Effector memory CD8-positive, alpha-beta T cell (primary cell): ENCODE measurements at regions not wholly inside any gene's neighbourhood (a gene's known extent, or its start where the extent isn't known, plus 50 kb on each side); places are given as distances from the start of the nearest gene placed in this dataset.

Experiments
- ATAC-seq: fragments of 150-1000 bp; cut with Tn5 transposase; replicated peaks from 2 replicates; pipeline ENCODE4 v1.10.0; 2021; ENCODE audit warnings: mild to moderate bottlenecking, moderate library complexity
- DNase-seq, 3 experiments: peaks; one replicate each; pipeline ENCODE4 v3.0.0; 2021
- H3K27ac Mint-ChIP-seq, 2 donors: one replicate each; pipeline ENCODE4 v1.8.0; 2022; ENCODE audit warnings: mild to moderate bottlenecking in 2 of 2, mixed read lengths in 2 of 2, moderate library complexity in 2 of 2
- H3K27me3 Mint-ChIP-seq, 2 donors: one replicate each; pipeline ENCODE4 v1.8.0; 2022; ENCODE audit warnings: mixed read lengths in 2 of 2
- H3K36me3 Mint-ChIP-seq: one replicate; pipeline ENCODE4 v1.8.0; 2022; ENCODE audit warnings: mild to moderate bottlenecking, moderate library complexity, mixed read lengths; ENCODE audit not compliant: insufficient read depth
- H3K4me1 Mint-ChIP-seq, 2 donors: one replicate each; pipeline ENCODE4 v1.8.0; 2022; ENCODE audit warnings: low read depth in 2 of 2, mixed read lengths in 2 of 2
- H3K4me3 Mint-ChIP-seq, 2 donors: one replicate each; pipeline ENCODE4 v1.8.0; 2022; ENCODE audit warnings: mild to moderate bottlenecking in 2 of 2, mixed read lengths in 2 of 2, moderate library complexity in 2 of 2
- H3K9me3 Mint-ChIP-seq, 2 donors: one replicate each; pipeline ENCODE4 v1.8.0; 2022; ENCODE audit warnings: mixed read lengths in 2 of 2

- H3K36me3 Mint-ChIP-seq: no peaks in the 10 kb centered on the region
- H3K9me3 Mint-ChIP-seq: peaks cover 7 to 16% of the 10 kb centered on the region in 2 donors
- DNase-seq (no peak), ATAC-seq (no peak)
- H3K4me1 Mint-ChIP-seq: no peaks in the 10 kb centered on the region
- no peaks in the 10 kb centered on the region for H3K27me3 Mint-ChIP-seq
- no peak overlapping the region for H3K4me3 Mint-ChIP-seq
- no peak overlapping the region for H3K27ac Mint-ChIP-seq
Observed at GRCh38 chr20:22698259-22698842, 114.0 kb upstream of the FOXA2 start.

DNA sequence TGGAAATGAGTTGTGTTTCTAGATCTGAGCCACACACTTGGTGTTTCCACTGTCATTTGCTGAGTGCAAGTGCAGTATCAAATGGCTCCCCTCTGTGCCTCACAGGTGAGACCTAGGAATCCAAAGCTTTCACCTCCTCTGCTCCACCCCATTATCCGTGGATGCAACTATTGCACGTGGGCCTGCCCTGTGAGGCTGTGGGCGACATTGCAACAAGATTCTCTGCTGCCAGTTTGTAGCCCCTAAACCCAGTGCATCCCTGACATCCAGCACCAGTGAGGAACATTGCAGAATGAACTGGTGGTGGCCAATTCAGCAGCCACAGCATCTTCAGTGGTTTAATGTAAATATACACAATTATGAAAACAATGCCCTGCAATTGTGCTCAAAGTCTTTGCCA is 115.0 kb upstream of the FOXA2 start:
- H3K27ac Mint-ChIP-seq: no peak overlapping the region
- DNase-seq (no peak), ATAC-seq (no peak)
- H3K36me3 Mint-ChIP-seq: no peaks in the 10 kb centered on the region
- H3K27me3 Mint-ChIP-seq: no peaks in the 10 kb centered on the region
- no peaks in the 10 kb centered on the region for H3K4me1 Mint-ChIP-seq
- H3K9me3 Mint-ChIP-seq: peaks cover 7 to 17% of the 10 kb centered on the region in 2 donors
- no peak overlapping the region for H3K4me3 Mint-ChIP-seq

DNA sequence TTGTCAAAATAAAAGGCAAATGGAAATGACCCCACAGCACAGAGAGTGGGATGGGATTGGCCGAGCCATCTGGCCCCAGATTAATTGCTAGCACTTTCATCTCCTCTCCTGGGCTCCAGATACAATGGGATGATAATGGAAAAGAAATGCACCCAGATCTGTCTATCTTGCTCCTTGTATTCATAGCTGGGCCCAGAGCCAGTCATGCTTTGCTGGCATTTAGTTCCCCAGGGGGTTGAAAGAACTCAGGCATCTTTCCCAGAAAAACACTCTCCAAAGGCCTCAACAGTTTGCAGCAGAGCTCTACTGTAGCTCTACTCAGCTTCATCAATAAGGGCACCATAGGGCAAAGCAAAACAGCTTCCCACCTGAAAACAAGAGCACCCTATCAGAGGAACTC is 116.0 kb upstream of the FOXA2 start:
- Mint-ChIP-seq H3K4me3 (no peak overlapping the region), H3K36me3 (no peaks in the 10 kb centered on the region), H3K9me3 (peaks cover 7 to 17% of the 10 kb centered on the region in 2 donors), H3K27me3 (no peaks in the 10 kb centered on the region), H3K27ac (no peak overlapping the region), H3K4me1 (no peaks in the 10 kb centered on the region)
- no peak for DNase-seq
- ATAC-seq: no peak

- Mint-ChIP-seq H3K36me3 (no peaks in the 10 kb centered on the region), H3K4me3 (no peak overlapping the region), H3K9me3 (peaks cover 8 to 17% of the 10 kb centered on the region in 2 donors), H3K4me1 (no peaks in the 10 kb centered on the region), H3K27me3 (no peaks in the 10 kb centered on the region), H3K27ac (no peak overlapping the region)
- ATAC-seq (no peak), DNase-seq (no peak)
Observed at GRCh38 chr20:22701679-22702308, 117.4 kb upstream of the FOXA2 start.

DNA sequence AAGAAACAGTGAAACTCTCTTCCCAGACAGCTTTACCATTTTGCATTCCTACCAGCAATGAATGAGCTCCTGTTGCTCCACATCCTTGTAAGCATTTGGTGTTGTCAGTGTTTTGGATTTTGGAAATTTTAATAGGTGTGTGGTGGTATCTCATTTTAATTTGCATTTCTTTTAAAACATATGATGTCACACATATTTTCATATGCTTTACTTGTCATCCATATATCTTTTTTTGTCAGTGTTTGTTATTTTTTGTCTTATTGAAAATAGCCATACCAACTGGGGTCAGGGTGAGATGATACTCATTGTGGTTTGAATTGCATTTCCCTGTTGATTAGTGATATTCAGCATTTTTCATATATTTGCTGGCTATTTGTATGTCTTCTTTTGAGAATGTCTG is 119.5 kb upstream of the FOXA2 start:
- peaks cover 9 to 17% of the 10 kb centered on the region in 2 donors for H3K9me3 Mint-ChIP-seq
- no peaks in the 10 kb centered on the region for H3K4me1 Mint-ChIP-seq
- no peak overlapping the region for H3K27ac Mint-ChIP-seq

DNA sequence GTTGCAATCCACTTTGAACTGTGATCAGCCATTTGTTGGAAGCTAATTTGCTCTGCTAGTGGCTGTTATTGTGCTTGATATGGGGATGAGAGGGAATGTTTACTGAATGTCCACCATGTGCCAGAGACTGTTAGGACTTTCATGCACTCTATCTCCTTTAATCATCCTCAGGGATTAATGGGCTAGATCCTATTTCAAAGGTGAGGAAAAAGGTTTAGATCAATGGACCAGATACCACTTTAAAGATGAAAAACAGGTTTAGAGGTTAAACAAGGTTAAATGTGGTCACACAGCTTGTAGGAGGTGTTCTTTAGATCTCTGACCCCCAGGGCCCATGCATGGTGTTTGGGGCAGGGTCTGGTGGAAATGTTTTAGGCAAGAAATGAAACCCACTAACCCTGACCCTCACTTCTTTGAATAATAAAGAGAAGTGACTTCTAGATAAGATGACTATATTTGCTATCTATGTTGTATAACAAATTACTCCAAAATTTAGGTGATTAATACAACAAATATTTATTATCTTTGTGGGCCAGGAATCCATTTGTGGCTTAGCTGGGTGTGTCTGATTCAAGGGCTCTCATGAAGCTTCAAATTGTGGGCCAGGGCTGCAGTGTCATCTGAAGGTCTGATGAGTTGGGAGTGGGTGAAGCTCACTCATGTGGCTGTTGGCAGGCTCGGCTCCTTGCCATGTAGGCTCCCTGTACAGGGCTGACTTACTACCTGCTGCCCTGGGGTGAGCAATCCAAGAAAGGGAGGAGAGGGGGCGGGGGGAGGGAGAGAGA is 127.8 kb upstream of the FOXA2 start:
- DNase-seq: no peak

More for the DNA sequence above, 119.5 kb upstream of the FOXA2 start:
- H3K36me3 Mint-ChIP-seq: no peaks in the 10 kb centered on the region
- no peak overlapping the region for H3K4me3 Mint-ChIP-seq
- no peak for DNase-seq
- H3K27me3 Mint-ChIP-seq: no peaks in the 10 kb centered on the region
- no peak for ATAC-seq

DNA sequence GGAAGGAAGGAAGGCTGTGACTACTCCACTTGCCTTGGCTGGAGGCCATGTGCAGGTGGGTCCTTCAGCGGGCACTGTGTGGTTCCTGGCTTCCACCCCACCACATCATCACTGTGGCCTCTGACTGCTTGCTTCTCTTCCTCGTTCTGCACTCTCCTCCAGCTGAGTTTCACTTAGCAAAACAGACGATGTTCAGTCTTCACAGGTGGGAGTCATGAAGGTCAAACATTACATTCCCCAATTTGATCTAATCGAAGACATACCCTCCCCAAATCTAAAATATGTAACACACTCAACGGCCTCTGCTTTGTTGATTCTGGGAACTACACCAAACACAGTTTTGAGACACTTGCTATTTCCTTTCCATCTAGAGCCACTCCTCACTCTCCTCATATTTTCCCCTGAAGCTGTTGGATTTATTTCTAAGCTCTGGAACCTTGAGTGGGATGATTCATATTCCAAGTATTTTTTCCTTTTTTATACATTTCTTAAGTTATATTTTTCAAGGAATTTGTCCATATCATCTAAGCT is 132.5 kb upstream of the FOXA2 start:
- no peak overlapping the region for H3K27ac Mint-ChIP-seq
- H3K9me3 Mint-ChIP-seq: peaks cover 0 to 2% of the 10 kb centered on the region in 2 donors
- no peaks in the 10 kb centered on the region for H3K36me3 Mint-ChIP-seq
- DNase-seq (no peak), ATAC-seq (no peak)
- H3K27me3 Mint-ChIP-seq: no peaks in the 10 kb centered on the region
- H3K4me3 Mint-ChIP-seq: no peak overlapping the region
- no peaks in the 10 kb centered on the region for H3K4me1 Mint-ChIP-seq

More for the DNA sequence above, 127.8 kb upstream of the FOXA2 start:
- Mint-ChIP-seq H3K27ac (no peak overlapping the region), H3K4me1 (no peaks in the 10 kb centered on the region), H3K4me3 (no peak overlapping the region), H3K27me3 (no peaks in the 10 kb centered on the region), H3K9me3 (peaks cover 0 to 1% of the 10 kb centered on the region in 2 donors), H3K36me3 (no peaks in the 10 kb centered on the region)
- ATAC-seq: no peak

DNA sequence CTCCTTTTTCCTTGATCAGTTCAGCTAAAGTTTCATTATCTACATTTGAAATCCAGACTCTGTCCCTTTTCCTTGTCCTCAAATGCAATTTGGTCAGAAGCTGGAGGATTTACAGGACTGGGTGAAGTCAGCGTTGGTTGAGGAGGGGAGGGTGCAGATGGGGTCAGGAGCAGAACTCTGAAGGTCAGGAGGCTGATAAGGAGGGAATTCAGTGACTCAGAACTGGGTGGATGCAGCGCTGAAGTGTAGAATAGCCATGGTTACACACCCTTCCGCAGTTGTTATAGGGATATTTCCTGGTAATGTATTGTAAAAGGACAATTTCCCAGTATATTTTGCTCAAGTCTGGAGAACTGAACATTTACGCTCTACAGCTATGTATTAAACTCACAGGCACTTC is 133.1 kb upstream of the FOXA2 start:
- no peaks in the 10 kb centered on the region for H3K36me3 Mint-ChIP-seq
- H3K27me3 Mint-ChIP-seq: no peaks in the 10 kb centered on the region
- peaks cover 0 to 3% of the 10 kb centered on the region in 2 donors for H3K9me3 Mint-ChIP-seq
- H3K4me1 Mint-ChIP-seq: no peaks in the 10 kb centered on the region
- no peak overlapping the region for H3K4me3 Mint-ChIP-seq
- no peak for DNase-seq
- no peak overlapping the region for H3K27ac Mint-ChIP-seq
- no peak for ATAC-seq

- H3K4me3 Mint-ChIP-seq: no peak overlapping the region
- H3K4me1 Mint-ChIP-seq: no peaks in the 10 kb centered on the region
- no peak overlapping the region for H3K27ac Mint-ChIP-seq
- no peak for ATAC-seq
- H3K9me3 Mint-ChIP-seq: peaks cover 0 to 3% of the 10 kb centered on the region in 2 donors
- no peak for DNase-seq
- no peaks in the 10 kb centered on the region for H3K36me3 Mint-ChIP-seq
- no peaks in the 10 kb centered on the region for H3K27me3 Mint-ChIP-seq
Observed at GRCh38 chr20:22719167-22719591, 134.8 kb upstream of the FOXA2 start.

DNA sequence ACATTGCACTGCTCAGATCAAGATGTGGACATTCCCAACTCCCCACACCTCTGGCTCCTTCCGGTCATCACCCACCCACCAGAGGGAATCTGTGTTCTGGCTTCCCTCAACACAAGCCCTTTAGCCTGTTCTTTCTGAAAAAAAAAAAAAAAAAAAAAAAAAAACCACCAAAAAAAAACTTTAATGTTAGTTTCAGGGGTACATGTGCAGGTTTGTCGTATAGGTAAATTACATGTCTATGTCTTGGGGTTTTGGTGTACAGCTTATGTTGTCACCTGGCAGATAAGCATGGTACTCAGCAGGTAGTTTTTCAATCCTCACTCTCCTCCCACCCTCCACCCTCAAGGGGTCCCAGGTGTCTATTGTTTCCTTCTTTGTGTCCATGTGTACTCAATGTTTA is 135.8 kb upstream of the FOXA2 start:
- Mint-ChIP-seq H3K27me3 (no peaks in the 10 kb centered on the region), H3K4me1 (no peaks in the 10 kb centered on the region), H3K27ac (no peak overlapping the region), H3K36me3 (no peaks in the 10 kb centered on the region), H3K4me3 (no peak overlapping the region), H3K9me3 (peaks cover 0 to 2% of the 10 kb centered on the region in 2 donors)
- ATAC-seq (no peak), DNase-seq (no peak)

GRCh38 chr20:22722811-22723210 is 138.4 kb upstream of the FOXA2 start:
- Mint-ChIP-seq H3K4me1 (no peaks in the 10 kb centered on the region), H3K36me3 (no peaks in the 10 kb centered on the region), H3K4me3 (no peak overlapping the region), H3K9me3 (peaks cover 0 to 3% of the 10 kb centered on the region in 2 donors), H3K27ac (no peak overlapping the region), H3K27me3 (no peaks in the 10 kb centered on the region)
- DNase-seq (no peak), ATAC-seq (no peak)

- H3K4me3 Mint-ChIP-seq: no peak overlapping the region
- H3K27ac Mint-ChIP-seq: no peak overlapping the region
- no peaks in the 10 kb centered on the region for H3K27me3 Mint-ChIP-seq
- peaks cover 0 to 3% of the 10 kb centered on the region in 2 donors for H3K9me3 Mint-ChIP-seq
- H3K36me3 Mint-ChIP-seq: no peaks in the 10 kb centered on the region
- ATAC-seq (no peak), DNase-seq (no peak)
- H3K4me1 Mint-ChIP-seq: no peaks in the 10 kb centered on the region
Observed at GRCh38 chr20:22723659-22724058, 139.3 kb upstream of the FOXA2 start.

DNA sequence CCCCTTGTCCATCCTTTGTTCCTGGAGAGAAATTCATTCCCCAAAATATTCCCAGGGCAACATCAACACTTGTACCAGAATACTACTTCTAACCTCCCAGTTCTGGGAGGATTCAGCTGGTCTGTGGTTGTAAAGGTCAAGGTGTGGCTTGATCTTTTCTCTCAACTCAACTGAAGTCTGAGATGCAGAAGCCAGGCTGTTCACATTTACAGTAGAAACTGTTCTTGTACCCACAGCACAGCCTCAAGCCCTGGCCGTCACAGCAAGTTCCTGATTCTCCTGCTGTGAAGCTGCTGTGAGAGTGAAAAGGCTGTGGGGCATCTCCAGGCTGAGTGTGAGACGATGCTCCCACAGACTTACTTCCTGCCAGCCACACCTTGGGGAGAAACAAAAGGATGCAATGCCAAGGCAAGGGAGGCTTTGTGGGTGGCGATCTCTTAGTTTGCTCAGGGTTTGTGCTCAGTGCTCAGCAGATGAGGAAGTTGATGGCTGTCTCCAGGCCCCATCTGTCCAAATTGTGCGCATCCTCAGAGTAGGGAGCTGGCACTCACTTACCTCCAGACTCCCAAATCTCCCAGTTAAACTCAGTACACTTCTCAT is 143.9 kb upstream of the FOXA2 start:
- ATAC-seq: no peak
- Mint-ChIP-seq H3K36me3 (no peaks in the 10 kb centered on the region), H3K4me1 (no peaks in the 10 kb centered on the region), H3K27ac (no peak overlapping the region), H3K27me3 (no peaks in the 10 kb centered on the region), H3K9me3 (peaks cover 0 to 6% of the 10 kb centered on the region in 2 donors), H3K4me3 (no peak overlapping the region)
- DNase-seq: no peak
